ENCODE measurements at regions not wholly inside any gene's neighbourhood (a gene's known extent, or its start where the extent isn't known, plus 50 kb on each side); places are given as distances from the start of the nearest gene placed in this dataset.

- H3K27me3 ChIP-seq (ENCODE audit: low read depth) = no peaks in the 10 kb centered on the region
- intact Hi-C loops (cut with DNase I) = no loop called here
- H3K36me3 ChIP-seq = no peaks in the 10 kb centered on the region
- ATAC-seq (no peak), DNase-seq (no peak)
- H3K4me3 ChIP-seq = no peak overlapping the region
- H3K27ac ChIP-seq = no peak overlapping the region
- H3K4me1 ChIP-seq = no peaks in the 10 kb centered on the region
- no peak for TF ChIP-seq CTCF (IDR thresholded peaks at IDR 0.05)
- H3K9me3 ChIP-seq = peaks cover 7% of the 10 kb centered on the region
These were observed 944.7 kb downstream of the MCTP2 start for GRCh38 chr15:95175914-95176658.

GRCh38 chr15:95176794-95177577 is 945.6 kb downstream of the MCTP2 start:
- no peak overlapping the region for H3K27ac ChIP-seq
- peaks cover 7% of the 10 kb centered on the region for H3K9me3 ChIP-seq
- TF ChIP-seq CTCF (IDR thresholded peaks at IDR 0.05) = no peak
- H3K4me3 ChIP-seq = no peak overlapping the region
- H3K36me3 ChIP-seq = no peaks in the 10 kb centered on the region
- no peaks in the 10 kb centered on the region for H3K27me3 ChIP-seq (ENCODE audit: low read depth)
- DNase-seq (no peak), ATAC-seq (no peak)
- H3K4me1 ChIP-seq = no peaks in the 10 kb centered on the region
- intact Hi-C loops (cut with DNase I) = no loop called here

DNA sequence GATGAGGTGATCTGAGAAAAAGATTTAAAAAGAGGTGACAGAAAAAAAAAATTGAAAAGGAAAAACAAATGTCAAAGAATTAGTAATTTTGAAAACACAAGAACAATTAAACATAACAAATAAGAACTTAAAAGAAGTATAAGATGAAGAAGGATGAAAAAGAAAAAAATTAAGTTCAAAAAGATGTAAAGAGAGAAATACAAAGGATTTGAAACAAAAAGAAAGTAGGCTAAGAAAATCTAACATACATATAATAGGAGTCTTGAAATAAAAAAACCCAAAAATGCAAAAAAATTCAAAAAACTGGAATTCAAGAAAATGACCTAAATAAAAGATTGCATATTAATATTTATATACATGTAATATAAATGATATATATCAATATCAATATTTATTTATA is 949.2 kb downstream of the MCTP2 start:
- no peaks in the 10 kb centered on the region for H3K4me1 ChIP-seq
- DNase-seq = no peak
- H3K36me3 ChIP-seq = no peaks in the 10 kb centered on the region
- intact Hi-C loops (cut with DNase I) = no loop called here
- H3K9me3 ChIP-seq = peaks cover 7% of the 10 kb centered on the region
- TF ChIP-seq CTCF (IDR thresholded peaks at IDR 0.05) = no peak
- no peak for ATAC-seq
- no peak overlapping the region for H3K27ac ChIP-seq
- H3K4me3 ChIP-seq = no peak overlapping the region
- no peaks in the 10 kb centered on the region for H3K27me3 ChIP-seq (ENCODE audit: low read depth)

GRCh38 chr15:95182091-95182490 is 950.7 kb downstream of the MCTP2 start:
- no peak for ATAC-seq
- no peak overlapping the region for H3K4me3 ChIP-seq
- no peak overlapping the region for H3K27ac ChIP-seq
- no peaks in the 10 kb centered on the region for H3K4me1 ChIP-seq
- intact Hi-C loops (cut with DNase I) = no loop called here
- TF ChIP-seq CTCF (IDR thresholded peaks at IDR 0.05) = no peak
- DNase-seq = no peak
- H3K9me3 ChIP-seq = peaks cover 7% of the 10 kb centered on the region
- H3K27me3 ChIP-seq (ENCODE audit: low read depth) = no peaks in the 10 kb centered on the region
- H3K36me3 ChIP-seq = no peaks in the 10 kb centered on the region

DNA sequence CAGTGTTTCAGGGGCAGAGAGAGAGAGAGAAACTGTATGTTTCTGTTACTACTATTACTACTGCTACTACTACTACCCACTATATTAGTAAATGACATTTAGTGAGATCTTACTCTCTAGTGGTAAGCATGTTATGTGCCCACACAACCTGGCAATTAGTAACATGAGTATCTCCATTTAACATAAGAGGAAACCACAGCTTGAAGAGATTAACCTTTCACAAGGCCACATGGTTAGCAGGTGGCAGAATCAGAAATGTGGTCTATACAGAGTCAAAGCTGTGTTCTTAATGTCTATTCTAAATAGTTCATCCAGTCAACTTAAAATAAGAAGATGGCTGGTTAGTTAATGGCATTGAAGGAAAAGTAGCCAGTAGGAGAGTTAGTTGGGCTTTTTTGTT is 961.6 kb downstream of the MCTP2 start:
- TF ChIP-seq CTCF (IDR thresholded peaks at IDR 0.05) = no peak
- H3K36me3 ChIP-seq = no peaks in the 10 kb centered on the region
- H3K27me3 ChIP-seq (ENCODE audit: low read depth) = no peaks in the 10 kb centered on the region
- intact Hi-C loops (cut with DNase I) = no loop called here
- DNase-seq = no peak
- no peak overlapping the region for H3K4me3 ChIP-seq
- H3K9me3 ChIP-seq = no peaks in the 10 kb centered on the region
- H3K27ac ChIP-seq = no peak overlapping the region
- ATAC-seq = no peak
- H3K4me1 ChIP-seq = no peaks in the 10 kb centered on the region

Data from lower lobe of right lung (tissue), 2 donors.